CD4-positive, alpha-beta T cell (primary cell): ENCODE measurements at regions not wholly inside any gene's neighbourhood (a gene's known extent, or its start where the extent isn't known, plus 50 kb on each side); places are given as distances from the start of the nearest gene placed in this dataset.
"Not testable (repeated sequence)": the region's sequence is repeated elsewhere in the genome, so short reads cannot be mapped to it uniquely, and the experiment has no call there.

ENCODE experiments used
- ATAC-seq: fragments of 200-7000 bp; cut with Tn5 transposase; one replicate; pipeline ENCODE4 v1.10.0; 2022; ENCODE audit warnings: mild to moderate bottlenecking; ENCODE audit not compliant: poor library complexity
- CTCF ChIA-PET: fragments of 350-600 bp; sonication (Branson Sonifier 250); formaldehyde crosslinking; loops from one replicate; lab custom pipeline; 2021; ENCODE audit warnings: antibody characterized with exemption, inconsistent platforms; lab: Charles Lee
- POLR2A ChIA-PET: fragments of 350-600 bp; sonication (Branson Sonifier 250); formaldehyde crosslinking; loops from one replicate; lab custom pipeline; 2021; ENCODE audit warnings: antibody characterized with exemption, inconsistent platforms; lab: Charles Lee
- DNase-seq, 14 experiments: peaks; one replicate each; pipeline ENCODE4 v3.0.0-alpha.2; 2013 to 2020; ENCODE audit warnings: mixed read lengths in 2 of 14
- H3K27ac ChIP-seq, 2 donors: one replicate each; pipeline versions ENCODE4 v1.5.1 to v1.7.0; 2013; ENCODE audit warnings: low read length in 2 of 2, low read depth in 1 of 2, mild to moderate bottlenecking in 1 of 2
- H3K27me3 ChIP-seq, 2 experiments: 1 replicate in 1 of 2; 2 replicates in 1 of 2; pipeline versions ENCODE4 v1.6.1 to v1.7.0; 2013; ENCODE audit warnings: low read length in 2 of 2, control low read depth in 1 of 2, mild to moderate bottlenecking in 1 of 2, moderate library complexity in 1 of 2; ENCODE audit not compliant: insufficient read depth in 2 of 2, control insufficient read depth in 1 of 2
- H3K36me3 ChIP-seq: one replicate; pipeline ENCODE4 v1.6.1; 2013; ENCODE audit warnings: low read length, control low read depth; ENCODE audit not compliant: insufficient read depth
- H3K4me1 ChIP-seq: one replicate; pipeline ENCODE4 v1.6.1; 2013; ENCODE audit warnings: low read length, control low read depth; ENCODE audit not compliant: insufficient read depth
- H3K4me3 ChIP-seq: one replicate; pipeline ENCODE4 v1.5.1; 2013; ENCODE audit warnings: mild to moderate bottlenecking, low read length, moderate library complexity
- H3K9me3 ChIP-seq, 2 experiments: 1 replicate in 1 of 2; 2 replicates in 1 of 2; pipeline versions ENCODE4 v1.6.1 to v1.7.0; 2013; ENCODE audit warnings: low read length in 2 of 2, mild to moderate bottlenecking in 2 of 2, control low read depth in 1 of 2, moderate library complexity in 1 of 2; ENCODE audit not compliant: control insufficient read depth in 1 of 2, insufficient read depth in 1 of 2
- H3K27ac Mint-ChIP-seq: one replicate; pipeline ENCODE4 v1.8.0; 2020; ENCODE audit warnings: mixed read lengths
- H3K27me3 Mint-ChIP-seq: one replicate; pipeline ENCODE4 v1.8.0; 2021; ENCODE audit warnings: mixed read lengths
- H3K36me3 Mint-ChIP-seq: one replicate; pipeline ENCODE4 v1.8.0; 2021; ENCODE audit warnings: low read depth, mixed read lengths
- H3K4me1 Mint-ChIP-seq: one replicate; pipeline ENCODE4 v1.8.0; 2021; ENCODE audit warnings: low read depth, mixed read lengths
- H3K4me3 Mint-ChIP-seq: one replicate; pipeline ENCODE4 v1.8.0; 2020; ENCODE audit warnings: mild to moderate bottlenecking, mixed read lengths
- H3K9me3 Mint-ChIP-seq: one replicate; pipeline ENCODE4 v1.8.0; 2020; ENCODE audit warnings: mixed read lengths
- CTCF ChIP-seq: fragments of 200-600 bp; IDR thresholded peaks from one replicate; pipeline ENCODE4 v1.8.0; 2022; ENCODE audit warnings: antibody characterized with exemption, mild to moderate bottlenecking
- intact Hi-C, 2 experiments: fragments of 100-400 bp; cut with DNase I in 1 of 2; cut with micrococcal nuclease in 1 of 2; formaldehyde crosslinking; loops; one replicate each; pipeline versions ENCODE4 v1.15.1 to v1.9.0; 2023 to 2025; cut with DNase I, micrococcal nuclease

- Histone ChIP-seq H3K9me3 (no peaks in the 10 kb centered on the region), H3K4me3 (no peak overlapping the region), H3K4me1 (no peaks in the 10 kb centered on the region), H3K27me3 (no peaks in the 10 kb centered on the region), H3K36me3 (no peaks in the 10 kb centered on the region), H3K27ac (no peak overlapping the region)
- H3K4me3 Mint-ChIP-seq, result no peak overlapping the region
- no peaks in the 10 kb centered on the region for H3K27me3 Mint-ChIP-seq
- TF ChIP-seq CTCF, result no peak
- no peak overlapping the region for H3K27ac Mint-ChIP-seq
- intact Hi-C loops, result no loop called here
- no peaks in the 10 kb centered on the region for H3K9me3 Mint-ChIP-seq
- H3K4me1 Mint-ChIP-seq, result no peaks in the 10 kb centered on the region
- CTCF ChIA-PET, result no interaction called here
- POLR2A ChIA-PET, result no interaction called here
- DNase-seq (no peak), ATAC-seq (no peak)
- H3K36me3 Mint-ChIP-seq, result no peaks in the 10 kb centered on the region
These were observed 81.0 kb downstream of the CPXCR1 start for GRCh38 chrX:88828011-88828410.

- Histone ChIP-seq H3K27me3 (no peaks in the 10 kb centered on the region), H3K4me1 (no peaks in the 10 kb centered on the region), H3K4me3 (no peak overlapping the region), H3K9me3 (no peaks in the 10 kb centered on the region), H3K36me3 (no peaks in the 10 kb centered on the region), H3K27ac (no peak overlapping the region)
- DNase-seq, result no peak
- Mint-ChIP-seq H3K27me3 (no peaks in the 10 kb centered on the region), H3K36me3 (no peaks in the 10 kb centered on the region), H3K4me3 (no peak overlapping the region), H3K4me1 (no peaks in the 10 kb centered on the region), H3K9me3 (no peaks in the 10 kb centered on the region), H3K27ac (no peak overlapping the region)
- intact Hi-C loops, result no loop called here
- CTCF ChIA-PET, result no interaction called here
- POLR2A ChIA-PET, result no interaction called here
- no peak for ATAC-seq
- no peak for TF ChIP-seq CTCF
These were observed 83.1 kb downstream of the CPXCR1 start for GRCh38 chrX:88830111-88830510.

DNA sequence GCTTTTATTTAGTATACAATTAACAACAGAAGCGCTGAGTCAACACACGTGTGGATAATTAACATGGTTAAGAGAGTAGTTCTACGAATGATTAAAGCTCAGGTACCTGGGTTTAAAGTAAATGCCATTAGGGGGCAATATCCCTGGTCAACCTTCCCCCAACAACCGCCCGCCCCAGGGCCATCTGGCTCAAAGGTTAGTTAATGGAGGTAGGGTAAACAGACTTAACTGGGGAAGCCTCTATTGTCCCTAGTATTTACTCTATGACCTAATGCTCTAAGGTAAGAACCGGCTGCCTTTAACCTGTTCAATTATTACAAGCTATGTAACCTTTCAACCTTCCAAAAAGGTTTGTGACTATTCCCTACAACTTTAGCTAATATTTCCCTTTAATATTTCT lies 90.7 kb downstream of the CPXCR1 start:
- ATAC-seq, H3K4me3 Mint-ChIP-seq, intact Hi-C loops, H3K4me1 Mint-ChIP-seq, H3K9me3 ChIP-seq, CTCF ChIA-PET, H3K27ac ChIP-seq, H3K27me3 Mint-ChIP-seq, H3K36me3 Mint-ChIP-seq, H3K4me3 ChIP-seq, DNase-seq, H3K27me3 ChIP-seq, POLR2A ChIA-PET, H3K4me1 ChIP-seq, H3K9me3 Mint-ChIP-seq, H3K27ac Mint-ChIP-seq, H3K36me3 ChIP-seq: not testable (repeated sequence)

DNA sequence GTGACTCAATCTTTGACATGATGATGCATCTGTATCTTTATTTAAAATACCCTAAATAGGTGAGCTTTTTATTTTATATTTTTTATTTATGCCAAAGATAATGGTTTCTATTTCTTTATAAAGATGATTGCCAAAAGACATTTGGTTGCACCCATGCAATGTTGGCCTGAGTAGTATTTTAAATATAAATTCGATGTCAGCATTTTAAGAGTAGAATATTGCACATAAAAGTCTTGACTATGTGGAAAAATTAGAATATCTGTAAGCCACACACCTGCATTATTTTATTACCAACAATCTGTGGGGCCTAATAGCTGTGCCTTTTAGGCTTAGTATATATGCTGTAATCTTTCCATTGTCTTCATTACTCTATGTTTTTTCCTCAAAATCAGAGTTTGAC lies 91.4 kb downstream of the CPXCR1 start:
- Mint-ChIP-seq H3K27me3 (no peaks in the 10 kb centered on the region), H3K4me1 (no peaks in the 10 kb centered on the region), H3K36me3 (no peaks in the 10 kb centered on the region), H3K4me3 (no peak overlapping the region), H3K27ac (no peak overlapping the region), H3K9me3 (peaks cover 4% of the 10 kb centered on the region)
- Histone ChIP-seq H3K4me3 (no peak overlapping the region), H3K4me1 (no peaks in the 10 kb centered on the region), H3K9me3 (peaks cover 0 to 3% of the 10 kb centered on the region in 2 experiments), H3K27ac (no peak overlapping the region), H3K36me3 (no peaks in the 10 kb centered on the region), H3K27me3 (no peaks in the 10 kb centered on the region)
- ATAC-seq, result no peak
- DNase-seq, result no peak
- POLR2A ChIA-PET, result no interaction called here
- intact Hi-C loops, result no loop called here
- CTCF ChIA-PET, result no interaction called here
- no peak for TF ChIP-seq CTCF

- CTCF ChIA-PET, intact Hi-C loops, H3K4me1 Mint-ChIP-seq, H3K4me3 Mint-ChIP-seq, H3K27ac ChIP-seq, H3K4me1 ChIP-seq, H3K36me3 Mint-ChIP-seq, H3K27ac Mint-ChIP-seq, DNase-seq, POLR2A ChIA-PET, H3K9me3 Mint-ChIP-seq, H3K27me3 Mint-ChIP-seq, ATAC-seq, H3K36me3 ChIP-seq, H3K27me3 ChIP-seq, H3K4me3 ChIP-seq, H3K9me3 ChIP-seq: not testable (repeated sequence)
These were observed 96.8 kb downstream of the CPXCR1 start for GRCh38 chrX:88843841-88844240.
